OCI-LY3 (cell line): ENCODE measurements at regions not wholly inside any gene's neighbourhood (a gene's known extent, or its start where the extent isn't known, plus 50 kb on each side); places are given as distances from the start of the nearest gene placed in this dataset.

Experiments
- H2AFZ ChIP-seq: fragments of 200-600, 300-600 bp; shearing (Covaris generic); 2 replicates; pipeline ENCODE4 v1.6.0; 2014; ENCODE audit warnings: antibody characterized with exemption, low read depth, low read length
- H3K27ac ChIP-seq: fragments of 200-600, 300-600 bp; sonication (generic); 2 replicates; pipeline ENCODE4 v1.5.1; 2014; ENCODE audit warnings: mild to moderate bottlenecking, low read length, moderate library complexity, mixed read lengths
- H3K27me3 ChIP-seq: fragments of 200-600, 300-600 bp; sonication (generic); 2 replicates; pipeline ENCODE4 v1.6.1; 2014; ENCODE audit warnings: low read depth, low read length, mixed read lengths
- H3K36me3 ChIP-seq: fragments of 200-600, 300-600 bp; sonication (generic); replicated peaks from 2 replicates; pipeline ENCODE3; 2014; ENCODE audit warnings: low read depth, low read length, mixed read lengths
- H3K4me1 ChIP-seq: fragments of 300-600, 200-600 bp; sonication (generic); 2 replicates; pipeline ENCODE4 v1.6.1; 2014; ENCODE audit warnings: low read length, mixed read lengths
- H3K4me2 ChIP-seq: fragments of 200-600, 300-600 bp; sonication (generic); 2 replicates; pipeline ENCODE4 v1.6.1; 2014; ENCODE audit warnings: low read length, mixed read lengths
- H3K4me3 ChIP-seq: fragments of 300-600, 200-600 bp; sonication (generic); 2 replicates; pipeline ENCODE4 v1.5.1; 2014; ENCODE audit warnings: antibody characterized with exemption, mild to moderate bottlenecking, low read length, moderate library complexity
- H3K79me2 ChIP-seq: fragments of 300-600, 200-600 bp; shearing (Covaris generic); 2 replicates; pipeline ENCODE4 v1.6.1; 2014; ENCODE audit warnings: mild to moderate bottlenecking, low read length, mixed read lengths
- H3K9ac ChIP-seq: fragments of 300-600, 200-600 bp; shearing (Covaris generic); 2 replicates; pipeline ENCODE4 v1.6.0; 2014; ENCODE audit warnings: mild to moderate bottlenecking, low read length, moderate library complexity
- H3K9me3 ChIP-seq: fragments of 200-600, 300-600 bp; shearing (Covaris generic); 2 replicates; pipeline ENCODE4 v1.6.1; 2014; ENCODE audit warnings: low read length, mixed read lengths; ENCODE audit not compliant: insufficient read depth
- H4K20me1 ChIP-seq: fragments of 200-600, 300-600 bp; sonication (generic); 2 replicates; pipeline ENCODE4 v1.6.1; 2016; ENCODE audit warnings: low read length, mixed read lengths; ENCODE audit not compliant: insufficient read depth
- EZH2phosphoT487 ChIP-seq: fragments of 200-600 bp; shearing (Covaris generic); IDR thresholded peaks from 2 replicates; pipeline ENCODE4 v1.6.1; 2018; ENCODE audit warnings: antibody characterized with exemption, mixed run types, low read depth
- TF ChIP-seq, protein P1 (sequence below): fragments of 200-600, 300-600 bp; sonication (generic); IDR thresholded peaks from 2 replicates; pipeline ENCODE4 v1.5.1; 2014; ENCODE audit warnings: antibody characterized with exemption, low read length, low read depth

DNA sequence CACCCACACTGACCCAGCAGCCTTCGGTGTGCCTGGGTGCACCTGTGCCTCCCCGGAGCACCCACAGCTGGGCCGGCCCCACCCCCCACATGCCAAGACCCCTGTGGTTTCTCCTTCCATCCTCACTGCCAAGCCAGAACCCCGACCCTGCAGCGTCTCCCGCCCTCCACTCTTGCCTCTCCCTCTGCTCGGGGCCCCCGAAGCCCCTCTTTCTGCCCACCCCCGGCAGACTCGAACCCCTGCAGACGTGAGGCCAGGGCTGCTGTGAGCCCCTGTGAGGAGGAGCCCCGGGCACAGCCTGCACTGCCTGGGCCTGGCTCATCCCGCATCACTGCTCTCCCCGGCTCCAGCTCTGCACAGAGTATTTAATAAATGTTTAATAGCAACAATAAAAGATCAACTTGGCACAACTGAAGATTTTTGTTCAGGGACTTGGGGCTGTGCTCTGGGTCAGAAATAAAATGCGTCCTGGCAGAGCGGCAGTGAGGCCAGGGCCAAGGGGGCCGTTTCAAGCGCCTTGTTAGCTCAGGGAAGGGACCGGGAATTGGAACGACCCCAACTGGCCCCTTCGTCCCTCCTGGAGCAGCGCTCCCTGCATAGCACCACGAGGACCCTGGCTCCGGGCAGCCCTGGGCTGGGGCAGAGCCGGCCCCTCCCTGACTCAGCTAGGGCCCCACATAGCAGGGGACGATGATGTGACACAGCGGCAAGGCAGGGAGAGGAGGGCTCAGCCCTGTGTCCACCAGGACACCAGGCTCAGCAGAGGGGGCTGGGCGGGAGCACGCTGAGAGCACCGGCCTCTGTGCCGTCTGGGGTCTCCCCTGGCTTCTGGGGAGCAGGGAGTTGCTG lies 520.8 kb downstream of the BRD1 start:
- H3K79me2 ChIP-seq: no peaks in the 10 kb centered on the region
- H3K27me3 ChIP-seq: no peaks in the 10 kb centered on the region
- no peak overlapping the region for H3K9ac ChIP-seq
- H3K9me3 ChIP-seq: no peaks in the 10 kb centered on the region
- no peak overlapping the region for H3K4me2 ChIP-seq
- no peak overlapping the region for H3K27ac ChIP-seq
- TF ChIP-seq, protein P1, sequence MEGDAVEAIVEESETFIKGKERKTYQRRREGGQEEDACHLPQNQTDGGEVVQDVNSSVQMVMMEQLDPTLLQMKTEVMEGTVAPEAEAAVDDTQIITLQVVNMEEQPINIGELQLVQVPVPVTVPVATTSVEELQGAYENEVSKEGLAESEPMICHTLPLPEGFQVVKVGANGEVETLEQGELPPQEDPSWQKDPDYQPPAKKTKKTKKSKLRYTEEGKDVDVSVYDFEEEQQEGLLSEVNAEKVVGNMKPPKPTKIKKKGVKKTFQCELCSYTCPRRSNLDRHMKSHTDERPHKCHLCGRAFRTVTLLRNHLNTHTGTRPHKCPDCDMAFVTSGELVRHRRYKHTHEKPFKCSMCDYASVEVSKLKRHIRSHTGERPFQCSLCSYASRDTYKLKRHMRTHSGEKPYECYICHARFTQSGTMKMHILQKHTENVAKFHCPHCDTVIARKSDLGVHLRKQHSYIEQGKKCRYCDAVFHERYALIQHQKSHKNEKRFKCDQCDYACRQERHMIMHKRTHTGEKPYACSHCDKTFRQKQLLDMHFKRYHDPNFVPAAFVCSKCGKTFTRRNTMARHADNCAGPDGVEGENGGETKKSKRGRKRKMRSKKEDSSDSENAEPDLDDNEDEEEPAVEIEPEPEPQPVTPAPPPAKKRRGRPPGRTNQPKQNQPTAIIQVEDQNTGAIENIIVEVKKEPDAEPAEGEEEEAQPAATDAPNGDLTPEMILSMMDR: no peak
- no peak for TF ChIP-seq EZH2phosphoT487
- H3K36me3 ChIP-seq: no peaks in the 10 kb centered on the region
- no peaks in the 10 kb centered on the region for H3K4me1 ChIP-seq
- no peaks in the 10 kb centered on the region for H4K20me1 ChIP-seq
- no peak overlapping the region for H2AFZ ChIP-seq
- no peak overlapping the region for H3K4me3 ChIP-seq

DNA sequence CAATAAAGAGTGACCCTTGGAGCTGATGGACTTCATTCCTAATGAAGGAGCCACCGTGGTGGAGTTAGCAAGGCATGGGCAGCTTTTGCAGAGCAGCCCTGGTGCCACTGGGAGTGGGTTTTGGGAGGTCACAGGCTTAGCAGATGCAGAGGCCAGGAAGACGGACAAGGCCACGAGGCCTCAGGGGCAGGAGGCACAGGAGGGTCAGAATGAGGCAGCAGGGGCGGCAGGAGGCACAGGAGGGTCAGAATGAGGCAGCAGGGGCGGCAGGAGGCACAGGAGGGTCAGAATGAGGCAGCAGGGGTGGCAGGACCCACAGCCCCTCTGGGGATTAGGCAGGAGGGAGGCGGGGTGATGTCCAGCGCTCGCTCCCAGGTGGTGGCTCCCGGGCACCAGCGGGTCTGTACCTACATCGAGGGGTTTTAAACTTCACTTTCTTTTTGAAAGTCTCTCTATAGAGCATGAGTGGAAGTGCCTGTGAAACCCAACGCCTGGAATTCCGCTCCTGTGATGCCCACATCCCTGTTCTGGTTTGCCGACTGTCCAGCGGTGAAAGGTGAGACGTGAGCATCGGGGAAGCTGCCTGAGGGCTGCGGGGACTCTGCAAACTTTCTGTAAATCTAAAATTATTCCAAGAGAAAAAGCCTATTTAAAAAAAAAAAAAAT lies 521.6 kb downstream of the BRD1 start:
- no peak overlapping the region for H3K27ac ChIP-seq
- H3K79me2 ChIP-seq: no peaks in the 10 kb centered on the region
- no peak overlapping the region for H2AFZ ChIP-seq
- H3K9ac ChIP-seq: no peak overlapping the region
- no peaks in the 10 kb centered on the region for H3K27me3 ChIP-seq
- H3K4me3 ChIP-seq: no peak overlapping the region
- no peaks in the 10 kb centered on the region for H4K20me1 ChIP-seq
- H3K4me2 ChIP-seq: no peak overlapping the region
- TF ChIP-seq EZH2phosphoT487: no peak
- TF ChIP-seq, protein P1: no peak
- H3K36me3 ChIP-seq: no peaks in the 10 kb centered on the region
- H3K9me3 ChIP-seq: no peaks in the 10 kb centered on the region
- H3K4me1 ChIP-seq: no peaks in the 10 kb centered on the region

DNA sequence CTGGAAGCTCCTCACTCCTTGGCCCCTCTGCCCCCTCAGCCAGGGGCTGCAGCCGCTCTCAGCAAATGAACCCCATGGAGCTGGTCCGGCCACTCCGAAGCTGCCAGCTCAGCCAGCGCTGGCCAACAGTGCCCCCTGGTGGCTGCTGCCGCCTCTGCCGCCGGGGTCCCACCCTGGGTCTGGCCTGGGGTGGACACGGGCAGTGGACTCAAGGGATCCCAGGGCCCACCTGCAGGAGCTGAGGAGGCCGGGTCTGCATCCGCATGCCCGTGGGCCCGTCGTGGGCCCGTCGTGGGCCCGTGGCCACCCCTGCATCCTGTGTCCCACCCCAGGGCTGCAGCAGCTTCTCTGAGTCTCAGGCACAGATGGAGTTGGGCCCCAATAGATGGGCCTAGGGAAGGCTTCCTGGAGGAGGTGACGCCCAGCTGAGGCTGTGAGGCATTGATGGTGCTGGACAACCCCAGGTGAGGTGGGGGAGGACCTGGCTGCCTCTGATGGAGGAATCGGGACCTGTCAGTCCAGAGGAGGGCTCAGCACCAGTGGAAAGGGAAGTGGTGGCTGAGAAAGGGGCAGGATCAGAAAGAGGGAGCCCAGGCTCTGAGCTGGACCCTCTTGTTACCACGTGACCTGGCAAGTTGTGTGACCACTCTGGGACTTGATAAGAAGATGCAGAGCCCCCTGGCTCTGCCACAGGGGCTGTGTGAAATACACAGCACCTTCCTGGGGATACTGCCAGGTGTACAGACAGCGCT lies 522.3 kb downstream of the BRD1 start:
- Histone ChIP-seq H3K79me2 (no peaks in the 10 kb centered on the region), H2AFZ (no peak overlapping the region), H3K27me3 (no peaks in the 10 kb centered on the region), H3K4me3 (no peak overlapping the region), H3K4me2 (no peak overlapping the region), H3K4me1 (no peaks in the 10 kb centered on the region), H3K9me3 (no peaks in the 10 kb centered on the region), H3K36me3 (no peaks in the 10 kb centered on the region), H3K9ac (no peak overlapping the region), H4K20me1 (no peaks in the 10 kb centered on the region), H3K27ac (no peak overlapping the region)
- no peak for TF ChIP-seq EZH2phosphoT487
- TF ChIP-seq, protein P1: peak; percentile 67

DNA sequence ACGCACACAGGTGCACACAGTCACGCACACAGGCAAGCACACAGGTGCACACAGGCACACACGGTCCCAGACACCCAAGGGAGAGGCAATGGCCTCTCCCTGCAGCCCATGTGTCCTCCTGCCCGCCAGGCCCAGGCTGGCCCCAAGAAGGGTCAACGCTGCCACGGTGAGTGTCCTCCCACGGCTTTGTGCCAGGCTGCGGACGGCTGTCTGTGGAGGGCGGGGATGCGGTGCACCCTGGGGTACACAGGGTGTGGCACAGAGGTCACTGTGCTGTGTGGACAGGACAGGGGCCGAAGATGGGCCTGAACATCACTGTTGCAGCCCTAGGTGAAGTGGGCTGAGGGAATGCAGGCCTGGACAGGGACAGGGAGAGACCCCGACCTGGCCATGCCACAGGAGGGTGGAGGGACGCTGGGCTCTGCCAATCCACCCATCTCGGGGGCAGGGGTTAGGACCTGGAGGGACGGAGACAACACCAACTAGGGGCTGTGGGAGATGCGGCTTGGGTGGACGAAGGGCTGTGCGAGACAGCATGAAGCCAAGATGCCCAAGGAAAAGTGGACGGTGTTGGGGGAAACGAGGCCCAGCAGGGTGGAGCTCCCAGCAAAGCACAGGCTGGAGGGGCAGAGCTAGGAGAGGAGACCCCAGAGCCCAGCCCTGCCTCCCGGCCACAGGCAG lies 523.8 kb downstream of the BRD1 start:
- Histone ChIP-seq H3K79me2 (no peaks in the 10 kb centered on the region), H3K9ac (no peak overlapping the region), H3K27ac (no peak overlapping the region), H4K20me1 (no peaks in the 10 kb centered on the region), H3K4me1 (no peaks in the 10 kb centered on the region), H3K9me3 (no peaks in the 10 kb centered on the region), H2AFZ (no peak overlapping the region), H3K36me3 (no peaks in the 10 kb centered on the region), H3K4me2 (no peak overlapping the region), H3K4me3 (no peak overlapping the region), H3K27me3 (no peaks in the 10 kb centered on the region)
- TF ChIP-seq EZH2phosphoT487: no peak
- TF ChIP-seq, protein P1: no peak
